GM10847 (cell line): ENCODE measurements at regions not wholly inside any gene's neighbourhood (a gene's known extent, or its start where the extent isn't known, plus 50 kb on each side); places are given as distances from the start of the nearest gene placed in this dataset.

Source experiments
- POLR2A ChIP-seq: IDR thresholded peaks from 2 replicates; pipeline ENCODE4 v1.6.1; 2011; ENCODE audit not compliant: insufficient read length; ENCODE audit errors: extremely low read depth

DNA sequence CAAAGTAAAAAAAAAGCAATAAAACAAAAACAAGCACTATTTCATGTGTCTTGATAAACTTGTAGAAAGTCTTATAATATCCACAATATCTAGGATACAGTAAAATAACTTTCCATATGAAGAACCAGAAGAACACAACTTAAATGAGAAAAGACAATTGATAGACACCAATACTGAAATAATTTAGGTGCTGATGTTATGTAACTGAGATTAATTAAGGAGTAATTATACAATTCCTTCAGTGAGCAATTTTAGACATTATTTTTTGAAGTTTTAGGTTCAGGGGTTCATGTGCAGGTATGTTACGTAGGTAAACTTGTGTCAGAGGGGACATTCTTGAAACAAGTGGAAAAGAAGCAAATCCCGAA lies 88.3 kb upstream of the VPREB1 start:
- TF ChIP-seq POLR2A: no peak

DNA sequence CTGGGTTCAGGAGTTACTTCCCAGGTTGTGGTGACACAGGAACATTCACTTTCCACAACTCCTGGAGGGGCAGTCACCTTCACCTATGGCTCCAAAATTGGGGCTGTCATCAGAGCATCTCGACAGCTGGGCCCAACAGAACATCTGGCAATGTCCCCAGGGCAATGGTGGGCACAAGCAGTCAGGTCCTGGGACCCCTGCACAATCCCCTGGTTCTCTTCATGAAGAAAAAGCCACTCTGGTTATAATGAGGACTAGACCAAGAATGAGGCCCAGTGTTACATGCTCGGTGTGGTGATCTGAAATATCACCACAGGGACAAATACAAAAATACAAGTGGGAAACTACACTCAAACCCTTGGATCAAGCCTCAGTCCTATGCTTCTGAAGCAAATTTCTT lies 89.0 kb upstream of the VPREB1 start:
- TF ChIP-seq POLR2A: no peak

DNA sequence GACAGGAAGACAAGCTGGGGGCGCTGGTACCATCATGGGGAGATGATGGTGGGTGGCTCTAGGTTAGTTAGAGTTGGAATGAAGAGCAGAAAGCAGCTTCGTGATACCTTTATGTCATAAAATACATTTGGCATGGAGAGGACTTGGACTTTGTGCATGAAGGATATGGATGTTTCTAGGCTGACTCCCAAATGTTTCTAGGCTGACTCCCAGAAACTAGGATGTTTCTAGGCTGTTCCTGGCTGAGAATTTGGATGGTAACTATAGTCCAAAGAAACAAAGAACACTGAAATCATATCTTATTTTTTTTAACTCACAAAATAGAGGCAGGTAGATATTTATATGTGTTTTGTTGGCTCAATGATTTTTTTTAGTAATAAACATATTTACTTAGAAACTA lies 89.4 kb upstream of the VPREB1 start:
- no peak for TF ChIP-seq POLR2A

DNA sequence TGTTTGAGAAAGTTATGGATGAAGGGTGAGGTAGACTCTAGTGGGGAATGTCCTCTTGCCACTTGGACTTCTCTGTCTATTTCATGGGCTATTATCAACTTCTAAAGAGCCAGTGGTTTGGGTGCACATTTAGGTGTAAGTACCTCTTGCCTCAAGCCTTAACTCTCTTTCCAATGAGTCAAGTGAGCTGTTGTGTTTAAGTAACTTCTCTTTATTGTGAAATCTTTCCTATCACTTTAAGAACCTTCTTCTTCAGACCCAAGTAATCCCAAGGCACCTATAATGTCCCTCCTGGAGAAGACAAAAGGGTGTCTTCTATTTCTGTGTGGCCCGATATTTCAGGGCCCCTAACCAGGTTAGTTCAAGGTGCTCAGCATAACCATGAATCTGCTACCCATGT lies 90.5 kb upstream of the VPREB1 start:
- TF ChIP-seq POLR2A: no peak

DNA sequence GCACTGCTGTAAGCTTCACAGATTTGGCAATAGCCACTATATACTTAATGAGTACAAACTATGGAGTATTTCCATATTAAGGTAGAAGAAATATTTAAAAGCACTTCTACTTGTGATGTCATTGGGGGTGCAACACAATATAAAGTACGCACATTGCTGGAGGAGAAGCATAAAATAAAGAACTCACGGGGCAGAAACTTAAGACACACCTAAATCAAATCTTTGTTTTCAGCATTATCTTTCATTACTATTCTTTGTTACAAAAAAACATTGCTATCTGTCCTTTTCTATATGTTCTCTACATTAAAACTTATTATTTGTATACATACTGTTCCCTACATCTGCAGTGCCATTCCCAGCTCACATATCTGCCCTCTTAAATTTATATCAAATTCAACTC lies 93.3 kb upstream of the VPREB1 start:
- no peak for TF ChIP-seq POLR2A

DNA sequence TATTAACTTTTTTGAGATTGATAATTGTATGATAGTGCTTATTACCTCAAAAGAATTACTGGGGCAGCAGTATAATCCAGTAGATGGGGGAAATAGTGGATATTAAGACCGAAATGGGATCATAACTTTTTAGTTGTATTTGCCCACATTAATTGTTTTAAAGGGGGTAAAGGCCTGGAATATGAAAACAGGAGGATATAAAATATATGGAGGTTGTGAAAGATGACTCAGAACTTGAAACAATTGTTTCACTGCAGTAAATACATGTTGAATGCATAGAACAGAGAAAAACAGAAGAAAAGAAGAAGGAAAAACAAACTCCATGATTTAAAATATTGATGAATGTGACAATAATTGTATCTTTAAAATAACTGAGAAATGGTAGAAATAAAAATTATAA lies 94.1 kb upstream of the VPREB1 start:
- TF ChIP-seq POLR2A: no peak

DNA sequence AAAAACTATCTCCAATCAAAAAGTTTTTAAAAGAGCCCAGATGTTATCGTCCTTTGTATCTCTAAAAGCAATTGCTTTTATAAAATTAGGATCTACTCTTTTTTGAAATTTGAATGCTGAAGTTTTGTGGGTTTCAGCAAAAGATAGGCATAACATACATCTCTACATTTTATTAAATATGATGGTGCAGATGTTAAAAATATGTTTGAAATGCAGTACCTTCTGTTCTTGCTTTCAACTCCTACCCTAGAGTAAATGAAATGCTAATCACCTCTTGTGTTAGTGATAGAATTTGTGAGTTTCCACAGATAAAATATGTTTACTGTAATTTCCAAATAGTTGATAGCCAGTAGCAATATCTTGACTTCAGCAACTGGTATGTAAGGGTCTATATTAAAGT lies 95.7 kb upstream of the VPREB1 start:
- no peak for TF ChIP-seq POLR2A

DNA sequence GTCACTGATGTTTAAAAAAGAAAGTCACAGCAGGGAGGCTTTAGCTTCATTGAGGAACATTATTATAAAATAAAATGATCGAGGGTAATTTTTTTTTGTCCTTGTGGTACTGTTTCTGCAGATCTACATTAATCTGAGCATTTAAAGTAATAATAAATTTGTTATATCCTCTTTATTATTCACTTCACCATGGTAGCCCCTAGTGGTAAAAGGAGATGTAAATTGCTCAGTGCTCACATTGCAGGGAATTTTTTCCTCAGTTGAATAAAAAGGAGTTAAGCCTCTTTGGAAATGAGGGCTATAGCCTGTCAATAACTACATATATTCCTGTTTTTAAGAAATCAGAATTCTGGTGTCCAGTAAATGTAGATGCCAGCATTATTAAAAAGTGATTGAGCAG lies 99.7 kb upstream of the VPREB1 start:
- TF ChIP-seq POLR2A: no peak

DNA sequence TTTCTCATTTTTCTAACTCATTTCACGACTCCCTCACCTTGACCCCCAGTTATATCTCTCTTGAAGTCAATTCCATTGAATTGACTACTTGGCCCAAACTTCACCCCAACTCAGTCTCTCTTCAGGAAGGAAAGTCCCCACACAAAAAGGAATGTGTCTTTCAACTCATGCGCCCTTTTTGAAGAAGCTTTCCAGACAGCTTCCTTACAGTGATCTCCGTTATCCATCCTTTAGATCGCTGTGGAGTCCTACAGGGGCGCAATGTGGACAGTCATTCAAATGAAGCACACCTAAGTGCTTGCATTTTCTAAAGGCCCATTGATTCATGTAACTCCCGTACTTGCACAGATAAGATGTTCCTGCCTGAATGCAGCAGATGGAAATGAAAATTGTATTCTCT lies 101.1 kb upstream of the VPREB1 start:
- no peak for TF ChIP-seq POLR2A

DNA sequence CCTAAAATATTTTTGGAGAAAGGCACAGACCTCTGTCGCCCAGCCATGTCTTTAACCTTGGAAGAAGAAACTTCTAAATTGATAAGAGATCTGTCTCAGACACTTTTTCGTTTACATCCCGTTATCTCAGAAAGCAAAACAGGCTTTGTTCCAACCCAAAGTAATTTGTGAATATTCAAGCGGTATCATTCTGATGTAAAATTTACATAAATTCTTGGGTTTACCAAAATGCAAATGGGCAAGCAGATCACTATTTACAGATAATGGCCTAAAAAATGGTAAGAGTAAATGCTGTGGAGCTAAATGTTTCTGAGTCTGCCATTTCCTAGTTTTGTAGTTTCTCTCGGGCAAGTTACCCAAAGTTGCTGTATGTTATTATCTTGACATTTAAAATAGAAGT lies 101.9 kb upstream of the VPREB1 start:
- TF ChIP-seq POLR2A: no peak

DNA sequence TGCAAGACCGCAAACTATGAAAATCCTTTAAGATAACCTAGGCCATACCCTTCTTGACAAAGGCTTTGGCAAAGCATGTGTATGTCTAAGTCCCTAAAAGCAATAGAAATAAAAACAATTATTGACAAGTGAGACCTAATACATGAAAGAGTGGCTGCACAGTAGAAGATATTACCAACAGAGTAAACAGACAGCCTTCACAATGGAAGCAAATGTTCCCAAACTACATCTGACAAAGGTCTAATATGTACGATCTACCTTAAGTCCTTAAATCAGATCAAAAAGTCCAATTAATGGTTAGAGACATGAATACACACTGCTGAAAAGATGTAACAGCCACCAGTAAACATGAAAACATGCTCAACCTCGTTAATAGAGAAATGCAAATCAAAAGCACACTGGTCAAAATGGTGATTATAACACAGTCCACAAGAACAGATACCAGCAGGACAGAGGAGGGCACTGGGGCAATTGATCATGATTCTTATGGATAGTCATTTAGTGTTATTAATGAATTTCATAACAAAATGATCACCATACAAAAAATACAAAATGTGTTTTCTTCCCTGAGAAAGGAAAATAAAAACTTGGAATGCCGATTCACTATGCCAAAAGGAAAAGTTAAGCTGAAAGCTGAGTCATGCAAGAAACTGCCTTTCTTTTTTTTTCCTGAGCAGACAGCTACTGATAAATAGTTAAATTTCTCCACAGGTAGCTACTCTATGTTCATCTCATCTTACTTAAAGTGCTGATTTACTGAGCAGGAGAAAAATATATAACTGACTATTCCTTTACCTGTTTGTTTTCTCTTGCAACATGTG lies 102.6 kb upstream of the VPREB1 start:
- no peak for TF ChIP-seq POLR2A

DNA sequence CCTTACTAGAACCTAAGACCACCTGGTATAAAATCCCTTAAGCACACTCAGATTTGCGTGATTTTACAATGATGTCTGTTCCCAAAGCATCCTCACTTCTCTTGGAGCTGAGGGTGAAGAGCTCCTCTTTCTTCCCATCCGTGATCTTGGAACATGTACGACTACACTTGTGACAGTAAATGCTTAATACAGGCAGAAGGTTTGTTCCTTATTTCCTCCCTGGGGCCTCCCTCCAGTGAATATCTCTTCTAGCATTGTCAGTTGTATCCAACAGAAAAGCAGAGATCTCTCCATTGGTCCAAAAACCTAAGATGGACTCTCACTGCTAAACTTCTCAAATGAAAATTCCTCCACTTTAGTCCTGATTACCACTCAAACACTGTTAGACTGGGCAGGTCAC lies 103.6 kb upstream of the VPREB1 start:
- no peak for TF ChIP-seq POLR2A

DNA sequence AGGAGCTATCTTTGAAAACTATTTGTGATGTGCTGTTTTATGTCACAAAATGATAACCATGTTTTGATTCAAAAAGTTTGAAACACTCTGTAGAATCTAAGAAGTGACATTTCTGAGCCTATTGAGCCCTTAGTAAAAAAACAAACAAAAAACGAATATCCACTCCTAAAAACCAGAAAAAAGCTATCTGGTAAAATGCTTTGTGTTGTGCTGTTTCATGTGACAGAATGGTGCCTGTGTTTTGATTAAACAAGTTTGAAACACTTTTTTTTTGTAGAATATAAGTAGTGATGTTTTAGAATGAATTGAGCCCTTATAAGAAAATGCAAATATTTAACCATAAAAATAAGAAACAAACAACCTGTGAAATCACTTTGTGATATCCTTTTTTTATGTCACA lies 105.2 kb upstream of the VPREB1 start:
- TF ChIP-seq POLR2A: no peak

DNA sequence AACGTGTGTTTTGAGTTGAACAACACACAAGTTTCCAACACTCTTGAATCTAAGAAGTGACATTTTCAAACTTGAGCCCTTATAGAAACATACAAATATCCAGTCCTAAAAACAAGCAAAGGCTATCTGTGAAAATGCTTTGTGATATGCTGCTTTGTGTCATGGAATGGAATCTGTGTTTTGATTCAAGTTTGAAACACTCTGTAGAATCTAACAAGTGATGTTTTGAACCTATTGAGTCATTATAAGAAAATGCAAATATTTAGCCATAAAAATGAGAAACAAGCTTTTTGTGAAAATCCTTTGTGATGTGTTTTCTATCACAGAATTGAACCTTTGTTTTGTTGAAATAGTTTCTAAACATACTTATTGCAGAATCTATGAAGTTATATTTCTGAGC lies 105.7 kb upstream of the VPREB1 start:
- no peak for TF ChIP-seq POLR2A

DNA sequence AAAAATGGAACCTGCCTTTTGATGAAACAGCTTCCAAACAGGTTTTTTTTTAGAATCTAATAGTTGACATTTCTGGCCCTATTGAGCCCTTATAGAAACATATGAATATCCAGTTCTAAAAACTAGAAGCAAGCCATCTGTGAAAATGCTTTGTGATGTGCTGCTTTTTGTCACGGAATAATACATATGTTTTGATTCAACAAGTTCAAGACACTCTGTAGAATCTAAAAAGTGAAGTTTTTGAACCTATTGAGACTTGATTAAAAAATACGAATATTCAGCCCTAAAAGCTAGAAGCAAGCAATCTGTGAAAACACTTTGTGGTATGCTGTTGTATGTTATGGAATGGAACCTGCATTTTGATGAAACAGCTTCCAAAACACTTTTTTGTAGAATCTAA lies 106.7 kb upstream of the VPREB1 start:
- TF ChIP-seq POLR2A: no peak

DNA sequence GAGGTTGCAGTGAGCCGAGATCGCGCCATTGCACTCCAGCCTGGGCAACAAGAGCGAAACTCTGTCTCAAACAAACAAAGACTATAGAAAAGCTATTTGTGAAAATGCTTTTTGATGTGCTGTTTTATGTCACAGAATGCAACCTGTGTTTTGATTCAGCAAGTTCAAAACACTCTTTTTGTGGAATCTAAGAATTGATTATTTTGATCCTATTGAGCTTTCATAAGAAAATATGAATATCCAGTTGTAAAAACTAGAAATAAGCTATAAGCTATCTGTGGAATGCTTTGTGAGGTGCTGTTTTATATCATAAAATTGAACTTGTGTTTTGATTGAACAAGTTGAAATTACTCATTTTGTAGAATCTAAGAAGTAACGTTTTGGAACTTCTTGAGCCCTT lies 110.7 kb upstream of the VPREB1 start:
- TF ChIP-seq POLR2A: no peak

DNA sequence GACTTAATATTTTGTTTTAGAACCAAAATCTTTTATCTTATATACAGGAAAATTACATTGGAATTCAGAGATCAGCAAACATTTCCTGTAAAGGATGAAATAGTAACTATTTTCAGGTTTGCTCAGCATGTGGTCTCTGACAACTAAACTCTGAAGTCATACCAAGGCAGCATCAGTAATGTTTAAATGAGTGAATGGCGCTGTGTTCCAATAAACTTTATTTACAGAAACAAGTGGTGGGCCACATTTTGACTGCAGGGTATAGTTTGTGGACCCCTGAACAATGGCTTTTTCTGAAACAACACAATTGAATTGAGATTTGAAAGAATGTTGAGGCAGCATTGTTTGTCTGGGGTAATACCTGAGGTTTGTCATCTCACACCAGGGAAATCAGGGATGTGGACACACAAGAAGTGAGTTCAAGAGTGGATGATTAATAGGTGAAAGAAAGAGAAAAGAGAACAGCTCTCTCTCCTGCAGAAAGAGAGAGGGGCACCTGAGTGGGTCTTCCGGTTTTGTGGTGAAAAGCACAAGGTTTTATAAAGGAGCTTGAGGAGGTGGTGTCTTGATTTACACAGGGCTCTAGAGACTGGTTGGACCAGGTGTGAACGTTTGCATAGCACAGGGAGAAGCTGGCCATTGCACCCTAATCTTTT lies 113.5 kb upstream of the VPREB1 start:
- TF ChIP-seq POLR2A: no peak

DNA sequence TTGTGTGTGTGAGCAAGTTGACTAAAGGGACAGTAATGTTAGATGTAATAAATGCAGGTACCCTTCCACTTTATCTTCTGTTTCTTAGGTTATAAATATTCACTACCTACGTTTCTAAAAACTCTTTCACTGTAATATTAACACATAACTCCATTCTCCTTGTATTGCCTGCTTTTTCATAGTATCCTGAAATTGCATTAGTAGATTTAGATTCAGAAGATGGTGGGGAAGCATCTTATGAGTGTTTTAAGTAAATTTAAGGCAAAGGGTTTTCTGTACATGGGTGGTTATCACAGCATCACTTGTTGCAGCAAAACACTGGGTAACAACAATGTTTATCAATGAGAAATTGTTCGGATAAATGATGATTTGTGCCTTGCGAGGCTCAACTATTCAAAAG lies 115.2 kb upstream of the VPREB1 start:
- no peak for TF ChIP-seq POLR2A

DNA sequence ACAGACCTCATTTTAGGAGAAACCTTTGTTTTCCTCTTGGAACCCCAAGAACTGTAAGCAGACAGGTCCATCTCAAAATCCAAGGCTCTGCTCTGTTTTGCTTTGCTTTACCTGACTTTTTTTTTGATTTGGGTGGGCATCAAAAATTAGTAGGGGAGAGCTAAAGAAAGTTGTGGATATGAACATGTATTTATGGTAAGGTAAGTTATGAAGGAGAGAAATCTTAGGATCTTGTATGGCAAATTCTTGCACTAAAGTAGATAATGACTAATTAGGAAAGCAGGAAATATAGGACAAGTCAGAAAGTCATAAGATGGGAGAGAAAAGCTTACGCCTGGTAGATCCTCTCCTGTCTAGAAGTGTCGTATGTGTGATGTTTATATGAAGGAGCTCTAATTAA lies 116.1 kb upstream of the VPREB1 start:
- no peak for TF ChIP-seq POLR2A
